Heart left ventricle (tissue), 13 donors: ENCODE measurements at regions not wholly inside any gene's neighbourhood (a gene's known extent, or its start where the extent isn't known, plus 50 kb on each side); places are given as distances from the start of the nearest gene placed in this dataset.

Experiments used
- CTCF ChIP-seq, 12 donors: fragments of 200-600 bp; sonication (generic) in 4 of 12; IDR thresholded peaks; one replicate each; pipeline versions ENCODE4 v1.5.0 to v1.8.0; 2018 to 2022; ENCODE audit warnings: antibody characterized with exemption in 12 of 12, mild to moderate bottlenecking in 5 of 12
- POLR2A ChIP-seq, 2 donors: fragments of 450-650 bp; IDR thresholded peaks; one replicate each; pipeline ENCODE4 v1.6.1; 2017; ENCODE audit warnings: antibody characterized with exemption in 2 of 2, mild to moderate bottlenecking in 2 of 2, moderate library complexity in 2 of 2
- donor health status: ischemic (EF 13 %, LVEDD 7.1; RV severe dilation, severe dysfunction).
- donor health status: DM: no; HTN: yes; CAD: no.
- donor health status: DM: no; HTN: no; CAD: no.
- donor health status: ischemic (EF 25% LVEDD 6.9; RV normal size, moderate dysfunction).
- donor health status: ischemic (EF 25% LVEDD 5.7; RV mildly dilated, moderate dysfunction).
- donor health status: ischemic (EF 35%, LVEDD 5.7; RV mildly dilated, moderate dysfunction).
- donor health status: nonischemic (EF 11% LVEDD 7.7; RV severe dilation, severe dysfunction).
- donor health status: DM: yes; HTN: yes; CAD: no.
- donor health status: PGD.
- donor health status: ischemic (EF 29% LVEDD 5.4; RV normal size, mild dysfunction).
- donor health status: nonischemic (EF 23%, LVEDD 6.1; RV moderate dilation, normal function).

GRCh38 chr11:28735511-28735910 is 627.3 kb downstream of the METTL15 start:
- no peak for TF ChIP-seq CTCF (IDR thresholded peaks at IDR 0.05)
- TF ChIP-seq POLR2A (IDR thresholded peaks at IDR 0.05), result no peak
